ENCODE measurements at regions not wholly inside any gene's neighbourhood (a gene's known extent, or its start where the extent isn't known, plus 50 kb on each side); places are given as distances from the start of the nearest gene placed in this dataset.

DNA sequence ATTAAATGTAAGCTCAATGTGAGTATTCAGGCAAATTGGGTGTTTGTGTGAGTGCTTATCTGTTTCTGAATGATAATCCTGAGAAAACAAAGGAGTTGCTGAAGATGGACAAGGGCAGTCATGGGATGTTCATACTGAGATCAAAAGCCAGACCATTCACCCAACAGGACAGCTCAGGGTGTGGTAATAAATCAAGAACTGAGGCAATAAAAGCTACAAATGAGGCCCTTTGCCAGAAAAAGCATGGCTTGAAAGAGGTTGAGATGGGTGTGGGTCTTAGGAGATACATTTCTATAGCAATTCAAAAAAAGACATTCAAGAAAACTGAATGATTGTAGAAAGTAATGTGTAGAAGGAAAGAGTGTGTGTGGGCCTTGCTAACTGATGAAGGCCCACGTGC lies 425.8 kb upstream of the BOD1L1 start:
- Histone ChIP-seq H3K79me2 (ENCODE audit: insufficient read depth, low read length) (no peaks in the 10 kb centered on the region), H2BK12ac (ENCODE audit: insufficient read length, low read depth, low read length) (no peak overlapping the region), H3K23ac (ENCODE audit: insufficient read length, low read depth, low read length) (no peak overlapping the region), H3T11ph (ENCODE audit: low read length) (no peak overlapping the region), H2AFZ (ENCODE audit: low read length) (no peak overlapping the region), H3K9me3 (ENCODE audit: control insufficient read depth, low read depth, low read length) (no peaks in the 10 kb centered on the region), H4K5ac (ENCODE audit: insufficient read length, low read depth, low read length) (no peak overlapping the region), H3K27me3 (ENCODE audit: insufficient read depth, low read length) (no peaks in the 10 kb centered on the region), H4K91ac (ENCODE audit: insufficient read length, low read depth, low read length) (no peak overlapping the region), H3K27ac (ENCODE audit: insufficient read length, low read depth, low read length) (no peak overlapping the region), H3K18ac (ENCODE audit: insufficient read length, low read depth, low read length) (no peak overlapping the region), H3K56ac (ENCODE audit: insufficient read length, low read depth, low read length) (no peak overlapping the region), H2BK15ac (ENCODE audit: low read depth, low read length) (no peak overlapping the region), H2BK120ac (ENCODE audit: low read depth, low read length, poor library complexity, severe bottlenecking) (no peak overlapping the region), H2BK20ac (ENCODE audit: low read depth, low read length, poor library complexity, severe bottlenecking) (no peak overlapping the region), H2BK5ac (ENCODE audit: insufficient read length, low read length) (no peak overlapping the region), H4K8ac (replicated peaks; ENCODE audit: insufficient read length, low read depth, low read length) (no peak overlapping the region), H3K79me1 (ENCODE audit: insufficient read depth, low read depth, low read length, poor library complexity, severe bottlenecking) (no peaks in the 10 kb centered on the region), H3K23me2 (ENCODE audit: insufficient read length, low read depth, low read length, poor library complexity, severe bottlenecking) (no peaks in the 10 kb centered on the region), H3K4me1 (ENCODE audit: insufficient read depth, low read length) (no peaks in the 10 kb centered on the region), H3K4ac (ENCODE audit: low read depth, low read length) (no peak overlapping the region), H3K9ac (ENCODE audit: extremely low read depth, insufficient read length, low read length) (no peak overlapping the region), H3K4me2 (ENCODE audit: insufficient read depth, insufficient read length, low read length) (no peak overlapping the region), H4K20me1 (ENCODE audit: control insufficient read depth, insufficient read depth, insufficient read length) (no peaks in the 10 kb centered on the region), H3K14ac (ENCODE audit: insufficient read depth, low read length) (no peak overlapping the region), H2AK5ac (ENCODE audit: insufficient read length, low read length) (no peak overlapping the region)
- no peaks in the 10 kb centered on the region for H3K27me3 Mint-ChIP-seq (ENCODE audit: low read depth)
- DNase-seq: no peak
- peaks cover 0 to 2% of the 10 kb centered on the region in 2 experiments; a peak in 1 of 5 replicates for H3K9me3 Mint-ChIP-seq
- no peaks in the 10 kb centered on the region; a peak in 1 of 7 replicates for H3K36me3 Mint-ChIP-seq (ENCODE audit: insufficient read depth in 1 of 3, low read depth in 3 of 3)
- no CpG with 5 or more reads among the region's 1 CpG for WGBS (ENCODE audit: extremely low coverage, insufficient read length, low lambda C conversion rate)
- H3K4me1 Mint-ChIP-seq: no peaks in the 10 kb centered on the region
- no peak overlapping the region for H3K27ac Mint-ChIP-seq
- TF ChIP-seq, protein P1, sequence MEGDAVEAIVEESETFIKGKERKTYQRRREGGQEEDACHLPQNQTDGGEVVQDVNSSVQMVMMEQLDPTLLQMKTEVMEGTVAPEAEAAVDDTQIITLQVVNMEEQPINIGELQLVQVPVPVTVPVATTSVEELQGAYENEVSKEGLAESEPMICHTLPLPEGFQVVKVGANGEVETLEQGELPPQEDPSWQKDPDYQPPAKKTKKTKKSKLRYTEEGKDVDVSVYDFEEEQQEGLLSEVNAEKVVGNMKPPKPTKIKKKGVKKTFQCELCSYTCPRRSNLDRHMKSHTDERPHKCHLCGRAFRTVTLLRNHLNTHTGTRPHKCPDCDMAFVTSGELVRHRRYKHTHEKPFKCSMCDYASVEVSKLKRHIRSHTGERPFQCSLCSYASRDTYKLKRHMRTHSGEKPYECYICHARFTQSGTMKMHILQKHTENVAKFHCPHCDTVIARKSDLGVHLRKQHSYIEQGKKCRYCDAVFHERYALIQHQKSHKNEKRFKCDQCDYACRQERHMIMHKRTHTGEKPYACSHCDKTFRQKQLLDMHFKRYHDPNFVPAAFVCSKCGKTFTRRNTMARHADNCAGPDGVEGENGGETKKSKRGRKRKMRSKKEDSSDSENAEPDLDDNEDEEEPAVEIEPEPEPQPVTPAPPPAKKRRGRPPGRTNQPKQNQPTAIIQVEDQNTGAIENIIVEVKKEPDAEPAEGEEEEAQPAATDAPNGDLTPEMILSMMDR (conservative IDR thresholded peaks at IDR 0.05): no peak
- no peak overlapping the region for H3K4me3 Mint-ChIP-seq

All from H9 (cell line).